Ishikawa (cell line): ENCODE measurements at regions not wholly inside any gene's neighbourhood (a gene's known extent, or its start where the extent isn't known, plus 50 kb on each side); places are given as distances from the start of the nearest gene placed in this dataset.

Source experiments
- CEBPB ChIP-seq: IDR thresholded peaks from 2 replicates; pipeline ENCODE4 v1.6.1; 2012
- CREB1 ChIP-seq: IDR thresholded peaks from 2 replicates; pipeline ENCODE4 v1.6.1; 2012; ENCODE audit warnings: low read depth
- EGR1 ChIP-seq: IDR thresholded peaks from 2 replicates; pipeline ENCODE4 v1.6.1; 2012
- EP300 ChIP-seq: IDR thresholded peaks from 2 replicates; pipeline ENCODE4 v1.6.1; 2012; ENCODE audit warnings: borderline replicate concordance
- FOXM1 ChIP-seq: IDR thresholded peaks from 2 replicates; pipeline ENCODE4 v1.6.1; 2012; ENCODE audit warnings: low read depth, borderline replicate concordance
- NFIC ChIP-seq: IDR thresholded peaks from 2 replicates; pipeline ENCODE4 v1.6.1; 2012
- RAD21 ChIP-seq: IDR thresholded peaks from 2 replicates; pipeline ENCODE4 v1.6.1; 2012; ENCODE audit warnings: low read depth
- REST ChIP-seq: IDR thresholded peaks from 2 replicates; pipeline ENCODE4 v1.6.1; 2012; ENCODE audit warnings: low read depth, mild to moderate bottlenecking
- TAF1 ChIP-seq: IDR thresholded peaks from 2 replicates; pipeline ENCODE4 v1.6.1; 2012; ENCODE audit warnings: low read depth, mild to moderate bottlenecking
- TCF12 ChIP-seq: IDR thresholded peaks from 2 replicates; pipeline ENCODE4 v1.6.1; 2012; ENCODE audit warnings: low read depth
- TEAD4 ChIP-seq: IDR thresholded peaks from 2 replicates; pipeline ENCODE4 v1.6.1; 2012
- USF1 ChIP-seq: IDR thresholded peaks from 2 replicates; pipeline ENCODE4 v1.6.1; 2012
- YY1 ChIP-seq: IDR thresholded peaks from 2 replicates; pipeline ENCODE4 v1.6.1; 2012; ENCODE audit warnings: low read depth
- ZBTB7A ChIP-seq: IDR thresholded peaks from 2 replicates; pipeline ENCODE4 v1.6.1; 2012; ENCODE audit warnings: low read depth
- TF ChIP-seq, protein P1 (sequence below): IDR thresholded peaks from 2 replicates; pipeline ENCODE4 v1.6.1; 2012

DNA sequence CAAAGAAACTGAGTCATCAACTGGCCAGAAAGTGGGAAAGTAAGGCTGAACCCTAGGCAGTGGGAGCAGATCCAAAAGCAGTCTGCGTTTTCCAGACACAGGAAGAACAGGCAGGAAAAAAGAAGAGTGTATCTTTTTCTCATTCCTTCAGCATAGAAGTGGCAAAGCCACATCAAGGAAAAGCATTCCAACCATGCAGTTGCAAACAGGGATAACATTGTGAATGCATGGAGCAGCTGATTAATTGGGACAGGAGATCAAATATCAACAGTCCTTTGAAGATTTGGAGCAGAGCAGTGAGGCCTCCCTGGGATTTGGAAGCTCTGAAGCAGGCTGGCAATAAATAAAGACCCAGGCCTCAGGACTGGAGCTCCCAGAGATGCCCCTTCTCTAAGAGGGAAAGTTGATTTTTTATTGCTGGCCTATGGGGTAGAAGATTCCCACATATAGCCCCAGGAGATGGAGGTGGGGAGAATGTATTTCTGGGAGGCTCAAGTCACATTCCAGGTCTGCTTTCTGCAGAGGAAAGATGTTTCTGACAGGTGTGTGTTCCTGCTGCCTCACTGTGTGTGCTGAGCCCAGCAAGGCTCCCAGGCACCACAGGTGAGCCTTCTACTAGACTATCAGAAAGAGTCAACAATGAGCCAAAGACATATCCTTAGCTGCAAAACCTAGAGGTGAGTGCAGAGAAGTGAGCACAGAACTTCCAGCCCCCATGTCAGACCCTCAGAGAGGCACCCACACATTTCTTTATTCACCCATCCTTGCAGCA, 222.5 kb downstream of the RAB28 start:
- no peak for TF ChIP-seq TCF12
- TF ChIP-seq CREB1 = no peak
- no peak for TF ChIP-seq EP300
- TF ChIP-seq RAD21 = no peak
- no peak for TF ChIP-seq REST

GRCh38 chr4:13260513-13260912, 223.6 kb downstream of the RAB28 start:
- TF ChIP-seq TEAD4 = no peak
- TF ChIP-seq CREB1 = no peak
- TF ChIP-seq YY1 = no peak
- TF ChIP-seq, protein P1, sequence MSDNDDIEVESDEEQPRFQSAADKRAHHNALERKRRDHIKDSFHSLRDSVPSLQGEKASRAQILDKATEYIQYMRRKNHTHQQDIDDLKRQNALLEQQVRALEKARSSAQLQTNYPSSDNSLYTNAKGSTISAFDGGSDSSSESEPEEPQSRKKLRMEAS = no peak
- TF ChIP-seq EGR1 = no peak
- TF ChIP-seq ZBTB7A = no peak
- no peak for TF ChIP-seq FOXM1
- no peak for TF ChIP-seq REST
- TF ChIP-seq NFIC = no peak
- TF ChIP-seq TAF1 = no peak
- no peak for TF ChIP-seq RAD21
- no peak for TF ChIP-seq USF1
- TF ChIP-seq EP300 = no peak
- no peak for TF ChIP-seq CEBPB
- TF ChIP-seq TCF12 = no peak

- no peak for TF ChIP-seq TAF1
- no peak for TF ChIP-seq RAD21
- TF ChIP-seq CEBPB = no peak
- no peak for TF ChIP-seq YY1
- TF ChIP-seq EP300 = no peak
- TF ChIP-seq ZBTB7A = no peak
- no peak for TF ChIP-seq NFIC
- TF ChIP-seq EGR1 = no peak
- TF ChIP-seq REST = no peak
- TF ChIP-seq, protein P1 = no peak
- TF ChIP-seq TCF12 = no peak
- no peak for TF ChIP-seq CREB1
- no peak for TF ChIP-seq TEAD4
- TF ChIP-seq USF1 = no peak
- TF ChIP-seq FOXM1 = no peak
Measured at GRCh38 chr4:13250263-13250662, 233.9 kb downstream of the RAB28 start.

- TF ChIP-seq TAF1 = no peak
- peak; percentile 28; the same call in 1 of the 2 replicates for TF ChIP-seq RAD21
- no peak for TF ChIP-seq USF1
Measured at GRCh38 chr4:13248621-13249298, 235.4 kb downstream of the RAB28 start.
